GM21447 (cell line): ENCODE measurements at regions not wholly inside any gene's neighbourhood (a gene's known extent, or its start where the extent isn't known, plus 50 kb on each side); places are given as distances from the start of the nearest gene placed in this dataset.

Experiments
- ATAC-seq: cut with Tn5 transposase; IDR thresholded peaks from one replicate; pipeline ENCODE4 v1.9.1; 2021; ENCODE audit not compliant: unreplicated experiment

DNA sequence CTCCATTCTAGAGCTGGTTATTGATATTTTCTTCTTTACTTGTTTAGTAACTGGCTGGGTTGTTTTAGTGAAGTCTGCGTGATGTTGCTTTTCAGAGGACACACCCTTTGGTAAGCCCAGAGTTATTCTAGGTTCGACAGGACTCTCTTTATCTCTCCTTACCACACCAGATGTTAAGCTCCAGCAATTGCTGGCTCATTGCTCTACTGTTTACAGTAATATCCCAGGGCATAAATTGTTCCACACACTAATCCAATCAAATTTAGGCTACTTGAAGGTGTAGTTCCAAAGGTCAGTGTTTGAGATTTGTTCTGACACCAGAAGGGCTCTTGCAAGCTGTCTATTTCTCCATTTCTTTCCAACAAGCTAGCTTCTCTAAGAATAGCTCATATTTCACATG lies 506.6 kb downstream of the NR4A2 start:
- no peak for ATAC-seq

GRCh38 chr2:155815851-155816250 lies 516.7 kb downstream of the NR4A2 start:
- peak; percentile 94 for ATAC-seq

DNA sequence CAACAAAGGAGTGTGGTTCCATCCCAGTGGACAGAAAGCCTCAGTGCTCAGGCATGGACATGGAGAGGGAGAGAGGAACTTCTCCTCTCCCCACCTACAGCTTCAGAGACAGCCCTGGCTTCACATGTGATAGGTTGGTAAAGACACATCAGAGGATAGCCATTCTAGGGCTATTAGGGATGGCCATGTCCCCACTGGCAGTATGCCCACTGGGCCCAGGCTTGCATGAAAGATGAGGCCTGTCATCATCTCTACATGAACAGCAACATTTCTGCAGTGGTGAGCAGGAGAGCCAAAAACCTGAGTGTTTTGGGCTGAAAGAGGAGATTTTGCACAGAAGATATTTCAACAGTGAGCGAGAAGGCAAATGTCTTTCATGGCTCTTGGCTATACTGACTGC lies 517.2 kb downstream of the NR4A2 start:
- ATAC-seq = no peak

DNA sequence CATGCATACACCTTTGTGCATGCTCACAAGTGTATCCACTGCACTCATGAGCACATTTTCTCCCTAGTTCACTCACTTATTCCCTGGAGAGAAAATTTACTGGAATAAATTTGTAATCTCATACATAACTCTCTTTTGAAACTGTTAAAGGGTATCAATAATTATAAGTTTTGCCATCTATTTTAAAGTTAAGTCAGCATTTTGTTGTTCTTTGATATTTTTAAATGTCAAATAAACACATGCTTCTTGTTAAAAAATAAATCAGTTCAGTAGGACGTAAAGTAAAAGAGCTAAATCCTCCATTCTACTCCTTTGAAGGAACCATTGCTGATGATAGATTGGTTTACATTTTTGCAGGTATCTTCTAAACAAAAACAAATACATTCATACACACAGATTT lies 522.1 kb downstream of the NR4A2 start:
- ATAC-seq = no peak

GRCh38 chr2:155802888-155803287 lies 529.6 kb downstream of the NR4A2 start:
- no peak for ATAC-seq

- ATAC-seq = no peak
Observed at GRCh38 chr2:155792666-155793065, 539.9 kb downstream of the NR4A2 start.

- no peak for ATAC-seq
Observed at GRCh38 chr2:155770516-155770915, 562.0 kb downstream of the NR4A2 start.

GRCh38 chr2:155766342-155767115 lies 566.0 kb downstream of the NR4A2 start:
- no peak for ATAC-seq

GRCh38 chr2:155755481-155755880 lies 577.0 kb downstream of the NR4A2 start:
- no peak for ATAC-seq

DNA sequence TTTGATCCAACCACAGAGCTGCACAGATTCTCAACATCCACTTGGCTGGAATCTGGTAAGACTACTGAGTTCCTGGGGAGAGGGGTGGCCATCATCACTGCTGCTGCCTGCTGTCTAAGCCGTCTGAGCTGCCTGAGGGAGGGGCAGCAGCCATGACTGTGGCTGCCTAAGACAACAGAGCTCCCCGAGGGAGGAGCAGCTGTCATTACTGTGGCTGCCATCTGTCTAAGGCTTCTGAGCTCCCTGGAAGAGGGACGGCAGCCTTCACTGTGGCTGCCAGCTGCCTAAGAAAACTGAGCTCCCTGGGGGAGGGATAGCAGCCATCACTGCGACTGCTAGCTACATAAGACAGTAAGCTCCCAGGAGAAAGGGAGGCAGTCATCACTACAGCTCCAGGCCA lies 584.4 kb downstream of the NR4A2 start:
- ATAC-seq = no peak

- ATAC-seq = no peak
Observed at GRCh38 chr2:155747531-155747930, 585.0 kb downstream of the NR4A2 start.

DNA sequence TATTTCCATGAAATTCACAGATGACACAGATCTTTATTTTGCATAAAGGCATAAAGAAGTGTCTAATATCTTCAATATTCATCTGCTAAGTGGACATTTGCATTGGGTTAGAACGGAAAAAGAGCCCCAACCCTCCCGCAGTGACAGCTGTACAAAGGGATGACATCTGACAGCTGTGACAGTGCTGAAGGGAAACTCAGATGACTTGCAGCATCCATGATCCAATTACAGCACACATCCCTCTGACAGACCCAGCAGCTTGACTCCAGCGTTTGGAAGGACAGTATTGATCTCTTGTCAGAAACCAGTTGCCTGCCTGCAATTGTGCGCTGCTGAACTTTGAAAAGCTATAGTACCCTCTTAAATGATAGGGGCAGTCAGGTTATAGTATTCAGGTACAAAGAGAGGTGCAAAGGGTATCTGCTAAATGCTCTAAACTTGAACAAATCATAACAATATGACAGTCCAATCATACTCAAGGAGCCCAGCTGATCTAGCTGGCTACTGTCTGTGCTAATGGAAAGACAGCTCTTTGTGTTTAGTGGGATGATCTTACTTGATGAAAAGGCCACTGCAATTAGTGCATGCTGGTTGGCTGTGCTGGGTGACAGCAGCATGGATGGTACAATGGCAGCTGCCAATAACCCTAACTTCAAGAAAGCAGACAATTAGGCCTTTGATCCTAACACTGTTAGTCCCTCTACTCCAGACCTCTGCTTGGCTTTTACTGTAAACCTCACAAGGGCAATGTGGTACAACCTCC lies 599.2 kb downstream of the NR4A2 start:
- ATAC-seq = no peak

DNA sequence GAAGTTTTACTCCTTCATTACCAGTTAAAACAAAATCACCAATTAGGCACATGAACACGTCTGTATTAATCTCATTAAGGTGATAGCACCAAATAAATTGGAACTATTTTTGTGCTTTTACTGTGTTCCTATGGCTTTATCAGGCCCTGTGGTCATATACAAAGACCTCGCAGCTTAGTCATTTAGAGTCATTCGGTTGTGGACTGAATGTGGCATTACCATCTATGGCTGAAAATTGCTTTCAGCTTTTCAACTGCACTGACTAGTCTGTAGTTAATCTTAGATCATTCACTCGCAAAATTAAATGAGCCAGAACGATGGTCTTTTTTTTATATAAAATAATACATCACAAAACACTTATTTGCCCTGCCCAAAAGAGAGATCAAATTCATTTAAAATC lies 601.7 kb downstream of the NR4A2 start:
- ATAC-seq = no peak

DNA sequence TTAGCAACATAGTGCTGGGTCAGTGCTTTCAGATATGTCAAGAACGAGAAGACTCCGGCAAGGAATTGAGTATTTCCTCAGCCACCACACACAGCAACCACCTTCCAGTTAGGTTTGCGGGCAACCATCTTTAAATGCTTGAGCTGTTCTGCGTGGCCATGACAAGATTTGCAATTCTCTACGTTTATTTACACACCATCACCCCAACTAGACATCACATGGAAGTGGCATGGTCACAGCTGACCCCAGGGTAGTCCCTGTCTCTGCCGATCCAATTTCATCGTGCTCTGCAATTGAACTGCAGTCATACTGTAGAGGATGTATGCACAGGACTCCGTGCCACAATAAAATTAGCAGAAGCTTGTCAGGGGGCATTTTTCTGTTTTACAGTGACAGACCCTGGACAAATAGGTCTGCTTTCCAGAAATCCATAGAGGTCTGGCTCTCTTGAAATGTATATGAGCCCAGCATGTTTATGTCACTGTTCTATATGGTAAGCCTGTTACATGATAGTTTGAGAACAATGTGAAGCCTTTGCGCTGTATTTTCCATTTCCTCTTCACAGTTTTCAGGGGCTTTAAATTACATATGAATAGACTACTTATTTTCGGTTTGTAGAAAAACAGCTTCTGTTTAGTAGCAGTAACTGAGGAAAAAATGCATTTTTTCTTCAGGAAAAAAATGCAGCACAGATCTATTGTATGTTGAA lies 605.2 kb downstream of the NR4A2 start:
- ATAC-seq = no peak

GRCh38 chr2:155722290-155722689 lies 610.2 kb downstream of the NR4A2 start:
- no peak for ATAC-seq

- no peak for ATAC-seq
Observed at GRCh38 chr2:155715705-155716104, 616.8 kb downstream of the NR4A2 start.

GRCh38 chr2:155714983-155715382 lies 617.5 kb downstream of the NR4A2 start:
- ATAC-seq = no peak

DNA sequence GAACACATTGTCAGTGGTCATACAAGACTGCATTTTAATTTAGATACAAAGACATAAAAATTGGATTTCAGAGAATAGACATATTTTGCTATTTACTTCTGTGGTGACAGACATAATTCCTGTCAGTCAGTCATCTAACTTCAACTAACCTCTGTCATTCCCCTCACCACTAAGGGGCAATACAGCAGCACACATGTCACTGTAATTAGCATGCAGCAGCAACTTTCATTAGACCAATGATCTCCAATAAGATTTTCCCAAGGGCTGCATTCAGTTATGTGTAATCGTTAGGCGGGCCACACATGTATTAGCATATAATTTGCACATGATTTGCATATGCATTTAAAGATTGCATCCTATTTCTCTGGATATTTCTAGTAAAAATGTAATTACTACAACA lies 624.5 kb downstream of the NR4A2 start:
- no peak for ATAC-seq

- ATAC-seq = no peak
Observed at GRCh38 chr2:155703917-155704316, 628.6 kb downstream of the NR4A2 start.

- ATAC-seq = no peak
Observed at GRCh38 chr2:155703048-155703447, 629.5 kb downstream of the NR4A2 start.

DNA sequence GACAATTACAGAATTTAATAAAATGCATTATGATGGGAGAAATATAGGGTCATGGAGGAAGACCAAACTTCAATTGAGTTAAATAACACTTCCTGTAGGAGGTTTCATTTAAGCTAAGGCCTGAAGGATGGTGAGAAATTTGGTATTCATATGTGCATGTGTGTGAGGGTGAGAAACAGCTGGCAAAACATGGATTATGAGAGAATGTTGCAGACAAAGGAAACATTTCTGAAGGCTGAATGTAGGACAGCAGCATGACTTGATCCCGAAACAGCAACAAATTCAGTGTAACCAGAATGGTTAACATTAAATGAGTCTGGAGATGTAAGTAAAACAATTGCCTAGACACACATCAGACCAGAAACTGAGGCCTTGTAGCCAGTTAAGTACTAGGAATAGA lies 630.8 kb downstream of the NR4A2 start:
- ATAC-seq = no peak

GRCh38 chr2:155696571-155696970 lies 636.0 kb downstream of the NR4A2 start:
- ATAC-seq = no peak
